Right lobe of liver (tissue), 6 donors: ENCODE measurements at regions not wholly inside any gene's neighbourhood (a gene's known extent, or its start where the extent isn't known, plus 50 kb on each side); places are given as distances from the start of the nearest gene placed in this dataset.

ENCODE experiments used
- ATAC-seq, 4 donors: fragments of 200-7000 bp; cut with Tn5 transposase; one replicate each; pipeline ENCODE4 v1.9.1; 2020; ENCODE audit warnings: mild to moderate bottlenecking in 4 of 4, moderate library complexity in 4 of 4
- DNase-seq, 3 donors: peaks; one replicate each; pipeline ENCODE4 v3.0.0-alpha.2; 2020
- H3K27ac ChIP-seq, 3 donors: fragments of 200-600 bp; one replicate each; pipeline ENCODE4 v1.8.0; 2022
- H3K27me3 ChIP-seq, 2 donors: fragments of 200-600 bp; one replicate each; pipeline ENCODE4 v1.8.0; 2022
- H3K36me3 ChIP-seq, 4 donors: fragments of 200-600 bp; sonication (generic) in 1 of 4; one replicate each; pipeline versions ENCODE4 v1.5.1 to v1.8.0; 2017 to 2022; ENCODE audit warnings: control low read depth in 1 of 4
- H3K4me1 ChIP-seq, 4 donors: fragments of 200-600 bp; sonication (generic) in 1 of 4; one replicate each; pipeline versions ENCODE4 v1.5.1 to v1.8.0; 2017 to 2022; ENCODE audit warnings: control low read depth in 1 of 4
- H3K4me3 ChIP-seq, 3 donors: fragments of 200-600 bp; one replicate each; pipeline ENCODE4 v1.8.0; 2022
- H3K9me3 ChIP-seq, 4 donors: fragments of 200-600 bp; sonication (generic) in 1 of 4; one replicate each; pipeline versions ENCODE4 v1.5.1 to v1.8.0; 2017 to 2022; ENCODE audit warnings: control low read depth in 1 of 4
- POLR2A ChIP-seq: fragments of 450-650 bp; IDR thresholded peaks from one replicate; pipeline ENCODE4 v1.6.1; 2017; ENCODE audit warnings: antibody characterized with exemption, mild to moderate bottlenecking
- WGBS: methylation state at CpG from one replicate; pipeline ENCODE4 v1.1.6; 2018; ENCODE audit warnings: low coverage, low lambda C conversion rate; ENCODE audit not compliant: insufficient coverage; ENCODE audit errors: missing lambda C conversion rate; 5-methylcytosine and 5-hydroxymethylcytosine counted together
- intact Hi-C, 2 donors: fragments of 100-400 bp; cut with DNase I; formaldehyde crosslinking; loops; one replicate each; pipeline versions ENCODE4 v1.11.2 to v1.14.1; 2022
- TF ChIP-seq, protein P1 (sequence below), 4 donors: fragments of 200-600 bp in 3 of 4; fragments of 450-650 bp in 1 of 4; IDR thresholded peaks; one replicate each; pipeline versions ENCODE4 v1.5.1 to v1.8.0; 2016 to 2022; ENCODE audit warnings: antibody characterized with exemption in 4 of 4, mild to moderate bottlenecking in 2 of 4
- donor health status: DM: no; HTN: yes; CAD: no.
- donor health status: DM: no; HTN: no; CAD: no.
- donor health status: DM: no; HTN: no; CAD: no.
- donor health status: DM: no; HTN: yes; CAD: no.
- donor health status: DM: no; HTN: yes; CAD: no.

DNA sequence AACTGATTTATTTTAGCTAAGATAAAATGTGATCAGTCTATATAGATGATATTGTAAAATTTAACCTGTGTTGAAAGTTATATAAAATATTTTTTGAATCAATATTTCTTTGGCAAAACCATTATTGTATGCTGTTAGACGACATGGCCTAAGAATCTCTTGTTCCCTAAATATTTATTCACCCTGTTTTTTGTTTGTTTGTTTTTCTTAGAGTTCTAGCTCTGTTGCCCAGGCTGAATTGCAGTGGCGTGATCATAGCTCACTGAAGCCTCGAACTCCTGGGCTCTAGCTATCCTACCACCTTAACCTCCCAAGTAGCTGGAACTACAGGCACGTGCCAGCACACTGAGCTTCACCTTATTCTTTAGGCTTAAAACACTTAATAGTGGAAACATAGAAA is 410.7 kb downstream of the ARL4A start:
- intact Hi-C loops, result no loop called here

DNA sequence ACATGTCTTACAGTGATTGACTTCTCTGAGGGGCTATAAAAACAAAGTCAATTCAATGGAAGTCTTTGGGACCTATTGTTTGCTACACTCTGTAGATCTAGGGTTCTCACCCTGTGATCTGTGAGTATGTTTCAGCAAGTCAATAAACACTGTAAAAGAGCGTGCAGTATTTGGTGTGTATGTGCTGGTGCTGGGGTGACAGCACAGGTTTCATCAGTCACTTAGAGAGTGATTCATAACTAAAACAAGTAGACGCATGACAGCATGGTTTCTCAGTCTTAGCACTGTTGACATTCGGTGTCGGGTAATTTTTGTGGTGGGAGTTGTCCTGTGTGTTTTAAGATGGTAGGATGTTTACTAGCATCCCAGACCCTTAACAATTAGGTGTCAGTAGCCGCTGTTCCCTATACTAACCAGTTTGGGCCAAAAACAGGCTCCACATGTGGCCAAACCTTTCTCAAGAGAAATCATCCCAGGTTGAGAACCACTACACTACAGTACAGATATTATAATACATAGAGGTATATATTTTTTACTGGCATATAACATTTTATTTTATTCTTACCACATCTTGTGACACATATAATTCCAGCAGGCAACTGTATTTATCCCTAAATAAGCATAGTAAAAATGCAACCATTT is 411.8 kb downstream of the ARL4A start:
- intact Hi-C loops, result no loop called here
- WGBS, result 80% methylated on average over 5 of the region's 5 CpGs
- Histone ChIP-seq H3K4me3 (no peak overlapping the region), H3K9me3 (no peaks in the 10 kb centered on the region), H3K36me3 (no peaks in the 10 kb centered on the region), H3K4me1 (peaks cover 0 to 11% (median 2%) of the 10 kb centered on the region in 4 donors), H3K27ac (no peak overlapping the region), H3K27me3 (no peaks in the 10 kb centered on the region)
- ATAC-seq, result peak in 1 of 4 donors; percentile 35
- no peak for TF ChIP-seq POLR2A
- TF ChIP-seq, protein P1, sequence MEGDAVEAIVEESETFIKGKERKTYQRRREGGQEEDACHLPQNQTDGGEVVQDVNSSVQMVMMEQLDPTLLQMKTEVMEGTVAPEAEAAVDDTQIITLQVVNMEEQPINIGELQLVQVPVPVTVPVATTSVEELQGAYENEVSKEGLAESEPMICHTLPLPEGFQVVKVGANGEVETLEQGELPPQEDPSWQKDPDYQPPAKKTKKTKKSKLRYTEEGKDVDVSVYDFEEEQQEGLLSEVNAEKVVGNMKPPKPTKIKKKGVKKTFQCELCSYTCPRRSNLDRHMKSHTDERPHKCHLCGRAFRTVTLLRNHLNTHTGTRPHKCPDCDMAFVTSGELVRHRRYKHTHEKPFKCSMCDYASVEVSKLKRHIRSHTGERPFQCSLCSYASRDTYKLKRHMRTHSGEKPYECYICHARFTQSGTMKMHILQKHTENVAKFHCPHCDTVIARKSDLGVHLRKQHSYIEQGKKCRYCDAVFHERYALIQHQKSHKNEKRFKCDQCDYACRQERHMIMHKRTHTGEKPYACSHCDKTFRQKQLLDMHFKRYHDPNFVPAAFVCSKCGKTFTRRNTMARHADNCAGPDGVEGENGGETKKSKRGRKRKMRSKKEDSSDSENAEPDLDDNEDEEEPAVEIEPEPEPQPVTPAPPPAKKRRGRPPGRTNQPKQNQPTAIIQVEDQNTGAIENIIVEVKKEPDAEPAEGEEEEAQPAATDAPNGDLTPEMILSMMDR (IDR thresholded peaks at IDR 0.05), result no peak
- no peak for DNase-seq

More for the DNA sequence above, 410.7 kb downstream of the ARL4A start:
- DNase-seq, result no peak
- 47% methylated on average over 4 of the region's 4 CpGs for WGBS
- Histone ChIP-seq H3K9me3 (no peaks in the 10 kb centered on the region), H3K36me3 (no peaks in the 10 kb centered on the region), H3K4me1 (peaks cover 0 to 11% (median 2%) of the 10 kb centered on the region in 4 donors), H3K4me3 (no peak overlapping the region), H3K27me3 (no peaks in the 10 kb centered on the region), H3K27ac (no peak overlapping the region)
- TF ChIP-seq, protein P1 (IDR thresholded peaks at IDR 0.05), result no peak
- TF ChIP-seq POLR2A, result no peak
- peak; percentile 30 to 76 (median 46) for ATAC-seq

DNA sequence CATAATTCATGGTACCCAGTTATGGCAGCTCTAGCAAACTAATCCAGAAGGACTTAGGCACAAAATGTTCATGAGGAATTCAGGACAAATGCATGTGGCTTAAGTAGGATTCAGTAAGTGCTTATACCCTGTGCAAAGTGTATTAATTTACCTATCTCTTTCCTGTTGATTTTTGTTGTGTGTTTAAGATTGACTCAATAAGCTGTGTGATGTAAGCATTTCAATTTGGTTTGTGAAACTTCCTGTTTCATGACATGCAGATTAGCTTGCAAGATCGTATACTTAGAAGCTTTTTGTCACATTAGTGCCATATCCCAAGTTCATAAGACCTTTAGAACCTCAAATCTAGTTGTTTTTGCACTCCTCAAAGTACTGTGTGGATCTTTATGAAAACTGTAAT is 416.7 kb downstream of the ARL4A start:
- intact Hi-C loops, result no loop called here
- 16% methylated on average over 1 of the region's 1 CpG for WGBS
- H3K9me3 ChIP-seq, result no peaks in the 10 kb centered on the region
- H3K4me3 ChIP-seq, result no peak overlapping the region
- DNase-seq, result no peak
- no peak overlapping the region for H3K27ac ChIP-seq
- peaks cover 0 to 4% (median 0%) of the 10 kb centered on the region in 4 donors for H3K4me1 ChIP-seq
- peak in 3 of 4 donors; percentile 50 to 90 (median 53) for ATAC-seq
- TF ChIP-seq, protein P1 (IDR thresholded peaks at IDR 0.05), result no peak
- TF ChIP-seq POLR2A, result no peak
- H3K27me3 ChIP-seq, result no peaks in the 10 kb centered on the region
- no peaks in the 10 kb centered on the region for H3K36me3 ChIP-seq

DNA sequence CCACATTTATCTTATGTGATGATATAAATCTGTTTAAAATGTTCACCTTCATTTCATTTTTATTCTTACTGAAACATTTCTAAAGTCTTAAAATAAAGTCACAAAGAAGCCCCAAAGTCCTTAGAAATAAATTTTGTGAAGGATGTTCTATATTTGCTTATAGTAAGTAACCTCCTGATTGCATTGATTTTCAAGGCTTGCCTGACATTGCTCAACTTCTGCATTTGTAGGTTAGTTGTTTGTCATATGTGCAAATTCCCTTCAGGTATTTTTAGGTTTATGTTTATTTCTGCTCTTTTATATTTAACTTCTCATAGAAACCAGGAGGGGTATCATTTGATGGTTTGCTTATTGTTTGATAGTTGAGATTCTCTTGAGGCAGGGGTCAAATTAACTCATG is 417.8 kb downstream of the ARL4A start:
- no peaks in the 10 kb centered on the region for H3K27me3 ChIP-seq
- no peak overlapping the region for H3K4me3 ChIP-seq
- peak in 2 of 4 donors; percentile 51 for ATAC-seq
- H3K36me3 ChIP-seq, result no peaks in the 10 kb centered on the region
- intact Hi-C loops, result no loop called here
- TF ChIP-seq, protein P1 (IDR thresholded peaks at IDR 0.05), result no peak
- TF ChIP-seq POLR2A, result no peak
- peaks cover 0 to 4% (median 0%) of the 10 kb centered on the region in 4 donors for H3K4me1 ChIP-seq
- no peak for DNase-seq
- H3K27ac ChIP-seq, result no peak overlapping the region
- no peaks in the 10 kb centered on the region for H3K9me3 ChIP-seq
